CD4-positive, alpha-beta T cell treated with Interleukin-15 for 4 hours (primary cell): ENCODE measurements at regions not wholly inside any gene's neighbourhood (a gene's known extent, or its start where the extent isn't known, plus 50 kb on each side); places are given as distances from the start of the nearest gene placed in this dataset.

ENCODE experiments used
- DNase-seq: peaks from one replicate; pipeline ENCODE4 v3.0.0-alpha.2; 2020; ENCODE audit warnings: low spot score

DNA sequence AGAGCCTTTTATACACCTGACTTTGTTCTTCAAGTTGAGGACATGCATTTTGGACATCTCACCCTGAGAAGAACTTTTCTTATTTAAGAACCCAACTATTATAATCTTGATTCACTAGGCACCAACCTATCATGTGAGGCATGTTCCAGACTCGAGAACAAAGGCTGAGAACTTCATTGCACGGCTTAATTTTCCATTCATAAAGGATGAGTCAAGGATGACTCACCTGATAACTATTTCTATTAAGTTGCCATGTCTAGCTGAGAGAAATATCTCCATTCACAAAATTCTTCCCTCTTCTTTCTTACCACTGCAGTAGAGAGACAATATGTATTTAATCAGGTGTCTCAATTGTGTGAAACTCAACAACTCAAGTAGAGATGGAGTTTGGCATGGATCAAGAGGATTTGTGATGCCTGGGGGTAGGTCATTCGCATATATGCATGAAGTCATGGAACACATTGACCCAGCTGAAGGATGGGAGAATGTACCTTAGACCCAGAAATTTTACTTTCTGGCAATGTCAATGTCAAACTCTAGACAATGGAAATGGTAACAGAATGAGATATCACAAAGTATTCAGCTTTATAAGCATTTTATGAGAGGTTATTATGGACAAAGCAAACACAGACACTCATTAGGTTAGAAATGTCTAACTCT is 173.2 kb upstream of the PRNP start:
- DNase-seq: no peak

DNA sequence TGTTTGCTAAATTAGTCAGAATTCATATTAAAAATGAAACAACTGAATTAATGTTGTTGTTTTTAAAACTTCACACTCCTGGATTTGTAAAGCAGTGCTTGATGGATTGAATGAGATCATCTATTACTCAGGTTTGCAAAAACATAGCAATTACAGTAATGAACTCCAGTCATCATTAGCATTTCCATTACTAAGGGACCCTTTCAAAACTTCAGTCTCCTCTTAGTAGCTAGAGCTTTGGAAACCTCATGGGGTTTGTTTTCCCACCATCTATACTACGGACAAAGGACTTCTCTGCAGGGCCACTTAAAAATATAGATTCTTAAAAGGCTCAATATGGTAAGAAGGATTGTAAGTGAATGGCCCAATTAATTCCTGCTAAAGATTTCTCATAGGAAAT is 174.5 kb upstream of the PRNP start:
- DNase-seq: no peak

DNA sequence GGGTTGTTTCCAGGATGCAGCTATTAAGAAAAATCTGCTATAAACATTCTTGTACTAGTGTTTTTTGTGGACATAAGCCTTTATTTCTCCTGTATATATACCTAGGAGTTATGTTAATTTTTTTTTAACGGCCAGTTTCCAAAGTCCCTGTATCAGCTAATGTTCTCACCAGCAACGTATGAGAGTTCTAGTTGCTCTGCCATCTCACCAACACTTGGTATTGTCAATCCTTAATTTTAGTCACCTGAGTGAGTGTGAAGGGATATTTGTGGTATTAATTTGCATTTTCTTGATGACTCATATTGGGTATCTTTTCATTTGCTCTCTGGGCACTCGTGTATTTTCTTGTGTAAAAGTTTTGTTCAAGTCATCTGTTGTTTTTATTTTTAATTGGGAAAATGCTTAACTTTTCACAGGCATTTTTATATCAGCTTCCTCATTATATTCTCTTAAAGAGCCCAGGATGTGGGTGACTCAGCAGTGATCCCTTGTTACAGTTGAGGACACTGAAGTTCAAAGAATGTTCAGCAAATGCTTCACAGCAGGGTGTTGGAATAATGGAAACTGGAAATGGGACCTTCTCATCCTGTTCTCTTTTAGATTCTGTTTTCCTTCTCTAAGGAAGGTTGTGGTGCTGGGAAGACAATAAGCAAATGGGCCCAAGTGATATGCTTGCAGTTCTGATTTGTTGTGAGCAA is 176.3 kb upstream of the PRNP start:
- DNase-seq: no peak

GRCh38 chr20:4508773-4509172 is 177.5 kb upstream of the PRNP start:
- no peak for DNase-seq

- no peak for DNase-seq
Measured at GRCh38 chr20:4507288-4507719, 179.0 kb upstream of the PRNP start.

DNA sequence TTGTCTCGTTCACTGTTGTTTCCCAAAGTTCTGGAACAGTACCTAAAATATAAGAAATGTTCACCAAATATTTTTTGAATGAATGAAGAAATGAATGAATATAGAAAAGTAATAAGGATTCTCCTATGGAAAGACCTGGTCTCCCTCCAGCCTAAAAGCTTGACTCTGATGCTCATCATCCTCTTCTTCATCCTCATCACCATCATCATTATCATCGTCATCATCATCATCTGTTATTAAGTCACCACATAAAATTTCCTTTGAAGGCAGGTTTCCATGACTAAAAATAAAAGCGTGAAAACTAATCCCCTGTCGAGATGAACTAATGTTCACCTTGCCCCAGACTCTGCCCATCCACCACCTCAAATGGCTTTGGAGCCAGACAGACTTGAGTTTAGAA is 181.4 kb upstream of the PRNP start:
- no peak for DNase-seq

DNA sequence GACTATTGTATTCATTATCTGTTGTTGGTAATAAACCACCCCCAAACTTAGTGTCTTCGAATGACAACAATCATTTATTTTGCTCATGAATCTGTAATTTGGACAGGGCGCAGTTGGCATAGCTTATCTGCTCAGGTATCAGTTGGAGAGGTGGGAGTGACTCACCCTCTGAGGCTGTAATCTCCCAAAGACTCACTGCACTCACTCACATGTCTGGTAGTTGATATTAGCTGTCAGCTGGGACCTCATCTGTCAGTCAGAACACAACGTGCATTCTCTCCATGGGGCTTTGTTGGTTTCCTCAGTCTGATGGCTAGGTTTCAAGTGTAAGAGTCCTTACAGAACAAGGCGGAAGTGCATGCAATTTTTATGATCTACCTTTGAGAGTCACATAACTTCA is 183.5 kb upstream of the PRNP start:
- no peak for DNase-seq

DNA sequence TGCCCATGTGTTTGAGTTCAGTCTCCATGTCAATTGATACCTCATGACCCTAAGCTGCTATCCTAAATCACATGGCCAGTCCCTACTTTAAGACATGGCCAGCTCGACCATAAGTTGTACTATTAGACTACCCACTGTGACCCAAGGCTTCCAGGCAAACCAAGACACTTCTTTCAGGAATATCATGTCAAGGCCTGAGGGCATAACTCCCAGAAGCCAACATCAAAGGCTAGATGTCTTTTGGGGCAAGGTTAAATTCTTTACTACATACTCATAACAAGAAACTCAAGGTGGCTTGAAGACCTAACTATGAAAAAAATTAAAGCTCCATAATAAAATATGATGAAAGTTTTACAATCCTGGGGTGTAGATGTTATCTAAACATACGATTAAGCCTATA is 192.9 kb upstream of the PRNP start:
- DNase-seq: no peak

GRCh38 chr20:4491643-4492042 is 194.6 kb upstream of the PRNP start:
- DNase-seq: no peak

DNA sequence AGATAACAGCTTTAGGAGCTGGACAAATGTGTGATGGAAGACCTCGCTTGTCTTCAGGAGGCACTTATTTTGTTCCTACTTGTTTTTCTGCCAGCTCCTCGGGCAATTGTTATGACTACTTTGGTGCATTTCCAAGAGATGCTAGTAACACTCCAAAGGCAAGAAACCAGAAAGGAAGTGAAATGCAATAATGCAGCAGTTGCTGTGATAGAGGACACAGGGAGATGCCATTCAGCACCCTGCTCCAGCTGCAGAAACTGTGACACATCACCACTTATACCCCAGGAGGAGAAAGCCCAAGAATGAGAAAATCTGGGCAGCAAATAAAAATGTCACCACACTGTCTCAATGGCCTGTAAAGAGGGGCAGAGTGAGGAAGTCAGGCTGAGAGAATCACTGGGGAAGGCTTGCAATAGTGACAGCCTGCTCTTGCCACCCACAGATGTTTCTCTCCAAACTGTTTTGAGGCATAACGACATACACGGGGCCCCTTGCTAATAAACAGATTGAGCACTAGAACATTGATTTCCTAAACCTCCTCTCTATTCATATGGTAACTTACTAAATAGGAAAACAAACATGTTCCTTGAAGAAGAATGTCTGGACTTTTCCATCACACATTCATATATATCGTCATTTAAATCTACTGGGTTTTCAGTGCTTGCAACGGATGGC is 195.5 kb upstream of the PRNP start:
- DNase-seq: no peak

GRCh38 chr20:4490045-4490444 is 196.2 kb upstream of the PRNP start:
- no peak for DNase-seq

DNA sequence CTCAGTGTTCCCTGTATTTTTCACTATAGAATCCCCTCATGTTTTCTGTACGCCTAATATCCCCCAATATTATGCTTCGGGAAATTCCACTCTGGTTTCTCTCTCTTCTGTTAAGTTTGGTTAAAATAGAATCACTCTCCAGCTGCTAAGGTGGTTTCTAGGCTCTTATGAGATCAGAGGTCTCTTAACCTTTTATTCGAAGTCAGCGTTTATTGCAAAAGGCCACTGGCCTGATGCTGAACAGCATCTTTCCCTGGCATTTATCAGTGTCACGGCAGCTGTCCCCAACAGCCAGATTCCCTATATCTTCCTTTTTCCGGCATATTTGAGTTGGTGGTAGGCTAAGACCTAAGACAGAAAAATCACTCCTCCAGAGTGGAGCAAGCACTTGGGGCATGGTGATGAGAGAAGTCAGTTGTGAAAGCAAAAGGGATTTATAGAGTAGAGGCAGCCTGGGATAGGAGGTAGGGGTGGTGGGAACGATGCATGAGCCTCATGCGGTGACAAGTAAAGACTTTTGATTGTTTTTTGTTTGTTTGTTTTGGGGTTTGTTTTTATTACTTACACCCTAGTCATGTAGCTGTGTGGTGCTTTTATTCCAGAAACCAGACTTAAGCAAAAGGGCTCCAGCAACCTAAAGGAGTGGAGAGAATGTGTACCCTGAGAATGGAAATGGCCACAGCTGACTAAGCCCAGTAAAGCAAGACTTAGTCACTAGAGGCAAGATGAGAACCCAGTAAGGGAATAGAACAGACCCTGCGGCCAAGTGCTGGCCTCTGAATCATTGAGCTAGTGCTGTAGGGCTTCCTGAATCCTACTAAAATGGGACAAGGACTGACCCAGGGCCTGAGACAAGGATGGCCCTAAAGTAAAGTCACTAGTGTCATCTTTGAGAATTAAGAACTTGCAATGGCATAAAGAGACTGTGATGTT is 197.6 kb upstream of the PRNP start:
- no peak for DNase-seq

GRCh38 chr20:4484379-4484997 is 201.8 kb upstream of the PRNP start:
- no peak for DNase-seq

DNA sequence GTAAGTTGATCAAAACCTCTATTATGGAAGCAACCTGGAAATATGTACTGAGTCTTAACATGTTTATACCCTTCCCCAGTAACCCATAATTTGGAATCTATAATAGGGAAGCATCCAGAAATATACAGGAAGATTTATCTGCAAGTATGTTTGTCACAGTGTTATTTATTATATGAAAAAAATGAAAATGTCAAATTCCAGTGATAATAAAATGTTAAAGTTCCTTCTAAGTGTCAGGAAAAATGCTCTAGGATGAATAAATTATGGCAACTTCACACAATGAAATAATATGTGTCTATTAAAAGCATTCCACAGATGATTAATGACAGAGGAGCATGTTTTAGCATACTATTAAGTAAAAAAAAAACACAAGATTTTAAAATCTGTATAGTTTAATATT is 202.3 kb upstream of the PRNP start:
- DNase-seq: no peak

DNA sequence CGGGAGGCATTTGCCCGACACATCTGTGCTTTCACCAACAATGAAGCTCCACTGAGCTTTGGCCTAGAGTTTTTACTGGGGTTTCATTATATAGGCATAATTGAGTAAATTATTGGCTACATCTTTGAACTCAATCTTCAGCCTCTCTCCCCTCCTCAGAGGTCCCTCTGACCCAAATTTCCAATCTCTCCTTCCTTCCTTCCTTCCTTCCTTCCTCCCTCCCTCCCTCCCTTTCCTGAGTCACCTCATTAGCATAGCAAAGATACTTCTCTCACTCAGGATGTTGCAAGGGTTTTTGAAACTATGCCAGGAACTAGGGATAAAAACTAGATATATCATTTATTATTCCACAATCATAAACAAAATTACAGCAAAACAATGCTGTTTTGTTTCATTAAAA is 202.8 kb upstream of the PRNP start:
- no peak for DNase-seq

GRCh38 chr20:4480104-4480503 is 206.2 kb upstream of the PRNP start:
- no peak for DNase-seq

DNA sequence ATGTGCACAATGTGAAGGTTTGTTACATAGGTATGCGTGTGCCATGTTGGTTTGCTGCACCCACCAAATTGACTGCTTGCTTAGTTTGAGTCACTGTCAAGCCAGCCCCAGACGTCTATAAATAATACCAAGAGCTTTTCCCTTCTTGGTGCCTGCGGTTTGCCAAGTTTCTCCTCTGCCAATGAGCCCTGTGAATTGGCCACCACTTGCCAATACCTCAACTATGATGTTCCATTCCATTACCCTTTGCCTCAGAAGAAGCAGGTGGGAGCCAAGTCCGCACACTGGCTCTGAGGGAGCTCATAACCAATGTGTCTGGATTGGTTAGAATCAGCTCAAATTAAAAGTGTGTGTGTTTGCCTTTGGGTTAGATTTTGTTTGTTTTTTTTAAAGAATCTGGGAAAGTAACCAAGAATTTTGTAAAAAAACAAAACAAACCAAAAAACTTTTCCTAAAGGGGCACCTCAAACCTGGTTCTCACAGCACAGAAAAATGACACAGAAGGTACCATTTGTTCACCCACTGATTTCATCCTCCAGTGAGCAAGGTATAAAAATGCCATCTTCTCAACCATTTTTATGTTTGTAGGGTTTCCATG is 209.3 kb upstream of the PRNP start:
- no peak for DNase-seq

DNA sequence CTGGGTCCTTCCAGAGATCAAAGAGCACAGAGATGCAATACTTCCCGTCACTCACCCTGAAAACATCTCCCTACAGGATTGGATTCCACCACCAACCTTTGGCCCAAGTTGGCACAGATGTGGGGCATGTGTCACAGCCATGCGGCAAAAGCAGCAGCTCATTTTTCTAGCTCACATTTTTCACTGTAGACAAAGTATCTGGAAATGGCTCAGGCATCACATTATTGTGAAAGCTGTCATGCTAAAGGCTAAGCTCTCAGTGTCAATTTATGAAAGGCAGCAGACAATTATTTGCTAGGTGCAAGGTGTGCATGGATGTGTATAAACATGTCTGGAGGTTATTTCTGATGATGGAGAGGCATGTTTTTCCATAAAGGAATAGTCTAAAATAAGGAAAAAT is 213.3 kb upstream of the PRNP start:
- DNase-seq: no peak

DNA sequence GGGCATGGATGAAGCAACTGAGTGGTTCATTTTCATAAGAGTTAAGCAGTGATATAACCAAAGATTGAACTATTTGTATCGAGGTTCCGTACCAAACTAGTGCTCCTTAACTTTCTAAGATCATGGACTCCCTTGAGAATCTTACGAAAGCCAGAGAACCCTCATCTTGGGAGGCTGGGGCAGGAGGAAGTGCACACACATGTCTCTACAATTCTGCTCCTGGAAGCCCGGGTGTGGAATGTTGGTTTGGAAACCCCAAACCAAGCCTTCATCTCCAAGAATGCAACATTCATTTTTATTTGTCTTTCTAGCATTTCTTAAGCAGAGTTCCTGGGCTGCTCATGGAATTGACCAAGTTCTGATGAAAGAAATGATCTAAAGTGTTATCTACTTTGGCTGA is 215.0 kb upstream of the PRNP start:
- no peak for DNase-seq

DNA sequence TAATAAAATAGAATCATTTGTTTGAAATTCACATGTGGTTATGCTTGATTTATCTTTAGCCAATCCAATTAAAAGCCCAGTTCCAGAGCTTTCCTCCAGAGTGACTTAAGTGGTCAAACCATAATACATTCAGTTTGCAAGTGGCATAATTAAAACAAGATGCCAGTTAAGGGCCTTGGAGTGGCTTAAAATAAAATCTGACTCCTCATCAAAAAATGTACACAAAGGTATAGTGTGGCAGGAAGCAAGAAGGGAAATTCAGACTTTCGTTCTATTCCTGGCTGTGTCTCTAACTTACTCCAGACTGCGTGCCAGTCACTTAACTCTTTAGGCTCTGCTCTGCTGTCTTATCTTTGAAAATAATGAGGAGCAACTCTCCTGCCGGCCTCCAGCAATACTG is 215.9 kb upstream of the PRNP start:
- DNase-seq: no peak

DNA sequence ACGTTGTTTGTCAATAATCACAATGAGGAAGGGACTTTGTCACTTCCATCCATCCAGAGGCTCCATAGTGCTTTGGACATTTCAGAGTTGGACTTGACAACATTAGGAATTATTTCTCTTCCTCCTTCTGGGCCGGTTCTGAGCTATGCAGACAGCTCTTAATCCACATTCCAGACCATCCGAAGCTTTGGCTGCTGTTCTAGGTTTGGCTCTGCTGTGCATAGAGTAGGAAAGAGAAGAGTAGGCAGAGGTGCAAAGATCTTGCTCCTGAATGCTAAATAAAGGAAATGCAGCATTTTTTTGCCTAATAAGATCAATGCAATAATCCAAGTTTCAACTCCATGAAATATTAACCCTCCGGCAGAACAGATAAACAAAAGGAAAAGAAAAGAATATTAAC is 216.3 kb upstream of the PRNP start:
- no peak for DNase-seq

DNA sequence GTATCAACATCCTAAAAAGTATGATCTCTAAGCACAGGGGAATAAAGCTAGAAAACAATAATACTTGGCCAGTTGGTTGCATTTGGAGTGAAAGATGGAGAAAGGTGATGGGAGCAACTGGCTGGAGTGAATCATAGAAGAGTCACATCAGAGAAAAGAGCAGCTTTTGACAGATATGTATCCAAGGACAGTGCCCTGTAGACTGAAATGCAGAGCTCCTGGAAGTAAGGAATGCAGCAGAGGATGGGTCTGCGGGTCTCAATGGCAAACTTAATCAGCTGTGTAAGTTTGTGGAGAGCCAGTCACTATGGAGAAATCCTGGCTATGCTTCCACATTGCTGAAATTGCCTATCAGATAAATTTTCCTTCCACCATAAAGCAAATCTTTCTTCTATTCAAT is 218.1 kb upstream of the PRNP start:
- no peak for DNase-seq
